H1 (cell line): ENCODE measurements at regions not wholly inside any gene's neighbourhood (a gene's known extent, or its start where the extent isn't known, plus 50 kb on each side); places are given as distances from the start of the nearest gene placed in this dataset.
A peak's percentile ranks its signal among the peaks of the same experiment; 100 is the strongest.

ENCODE experiments used
- CTCF ChIA-PET: fragments of 300-600 bp; sonication (Branson Sonifier 250); formaldehyde crosslinking; loops from one replicate; lab custom pipeline; 2021; ENCODE audit not compliant: partially characterized antibody; lab: Charles Lee
- POLR2A ChIA-PET: fragments of 300-600 bp; sonication (Branson Sonifier 250); formaldehyde crosslinking; loops from one replicate; lab custom pipeline; 2021; ENCODE audit warnings: inconsistent platforms; ENCODE audit not compliant: partially characterized antibody; lab: Charles Lee
- DNase-seq, 2 experiments: peaks; one replicate each; pipeline versions ENCODE4 v3.0.0 to v3.0.0-alpha.2; 2010 to 2022; ENCODE audit warnings: low spot score in 2 of 2, low read depth in 1 of 2, mixed read lengths in 1 of 2
- FAIRE-seq: peaks from 2 replicates; lab custom pipeline; 2011; peaks lifted over from hg19 to GRCh38; lab: Jason Lieb, UNC
- H2AFZ ChIP-seq: 2 replicates; pipeline ENCODE4 v1.8.1; 2012; ENCODE audit warnings: low read length, inconsistent platforms
- H2AK5ac ChIP-seq: 2 replicates; pipeline ENCODE4 v1.6.1; 2013; ENCODE audit warnings: low read depth, low read length
- H2BK120ac ChIP-seq: replicated peaks from 2 replicates; pipeline ENCODE3; 2013; ENCODE audit warnings: low read depth, low read length, inconsistent platforms
- H2BK12ac ChIP-seq: 2 replicates; pipeline ENCODE4 v1.6.1; 2013; ENCODE audit warnings: low read depth, low read length
- H2BK15ac ChIP-seq: 2 replicates; pipeline ENCODE4 v1.6.1; 2013; ENCODE audit warnings: low read length
- H2BK20ac ChIP-seq: 2 replicates; pipeline ENCODE4 v1.6.1; 2013; ENCODE audit warnings: low read length
- H2BK5ac ChIP-seq: 2 replicates; pipeline ENCODE4 v1.6.1; 2013; ENCODE audit warnings: low read depth, low read length
- H3K14ac ChIP-seq: 2 replicates; pipeline ENCODE4 v1.6.1; 2013; ENCODE audit warnings: inconsistent platforms; ENCODE audit not compliant: insufficient read length
- H3K18ac ChIP-seq: 2 replicates; pipeline ENCODE4 v1.6.1; 2013; ENCODE audit warnings: low read length; ENCODE audit errors: extremely low read depth
- H3K23ac ChIP-seq: 2 replicates; pipeline ENCODE4 v1.6.1; 2013; ENCODE audit warnings: inconsistent platforms; ENCODE audit not compliant: insufficient read length
- H3K23me2 ChIP-seq: 2 replicates; pipeline ENCODE4 v1.6.1; 2013; ENCODE audit warnings: low read depth, low read length
- H3K27ac ChIP-seq: 2 replicates; pipeline ENCODE4 v1.6.1; 2011; ENCODE audit warnings: low read depth, low read length, inconsistent platforms
- H3K27me3 ChIP-seq, 4 experiments: replicated peaks in 1 of 4; 1 replicate in 1 of 4; 2 replicates in 3 of 4; pipeline versions ENCODE4 v1.6.1 to v1.8.1; 2011 to 2013; ENCODE audit warnings: low read length in 3 of 4, mild to moderate bottlenecking in 3 of 4, inconsistent platforms in 2 of 4, mixed read lengths in 2 of 4, moderate library complexity in 1 of 4; ENCODE audit not compliant: control insufficient read depth in 3 of 4, insufficient read depth in 3 of 4; ENCODE audit errors: extremely low read depth in 1 of 4
- H3K36me3 ChIP-seq, 4 experiments: 2 replicates each; pipeline versions ENCODE4 v1.6.1 to v1.8.1; 2011 to 2013; ENCODE audit warnings: mild to moderate bottlenecking in 4 of 4, low read length in 3 of 4, moderate library complexity in 2 of 4, control low read depth in 1 of 4, inconsistent platforms in 1 of 4; ENCODE audit not compliant: insufficient read depth in 4 of 4, control insufficient read depth in 2 of 4
- H3K4ac ChIP-seq: replicated peaks from 2 replicates; pipeline ENCODE3; 2013; ENCODE audit warnings: low read length, low read depth, mixed read lengths, inconsistent platforms; ENCODE audit not compliant: insufficient read length
- H3K4me1 ChIP-seq, 4 experiments: replicated peaks in 1 of 4; 1 replicate in 1 of 4; 2 replicates in 3 of 4; pipeline versions ENCODE4 v1.6.1 to v1.8.1; 2011 to 2013; ENCODE audit warnings: low read length in 3 of 4, inconsistent platforms in 2 of 4, mixed read lengths in 1 of 4; ENCODE audit not compliant: insufficient read depth in 4 of 4, control insufficient read depth in 3 of 4
- H3K4me2 ChIP-seq, 2 experiments: 2 replicates each; pipeline versions ENCODE4 v1.6.1 to v1.8.1; 2011 to 2013; ENCODE audit warnings: low read depth in 2 of 2, low read length in 2 of 2, control low read depth in 1 of 2, inconsistent platforms in 1 of 2, mild to moderate bottlenecking in 1 of 2; ENCODE audit not compliant: insufficient read depth in 1 of 2
- H3K4me3 ChIP-seq, 4 experiments: fragments of 200-600, 300-600 bp in 1 of 4; sonication (generic), shearing (Covaris generic), sonication (Bioruptor Twin) in 1 of 4; 2 replicates each; pipeline versions ENCODE4 v1.5.1 to v1.8.1; 2011 to 2016; ENCODE audit warnings: low read length in 4 of 4, low read depth in 3 of 4, control low read depth in 2 of 4, inconsistent platforms in 2 of 4, mild to moderate bottlenecking in 2 of 4, mixed read lengths in 1 of 4, moderate library complexity in 1 of 4; ENCODE audit not compliant: insufficient read depth in 2 of 4; ENCODE audit errors: extremely low read depth in 1 of 4
- H3K56ac ChIP-seq: replicated peaks from 2 replicates; pipeline ENCODE3; 2013; ENCODE audit warnings: low read depth, mild to moderate bottlenecking, mixed read lengths, low read length, inconsistent platforms; ENCODE audit not compliant: insufficient read length
- H3K79me1 ChIP-seq: 2 replicates; pipeline ENCODE4 v1.6.1; 2013; ENCODE audit warnings: low read depth, low read length, control low read depth
- H3K79me2 ChIP-seq, 2 experiments: 2 replicates each; pipeline versions ENCODE4 v1.6.1 to v1.8.1; 2012 to 2013; ENCODE audit warnings: low read length in 2 of 2, mild to moderate bottlenecking in 2 of 2, inconsistent platforms in 1 of 2; ENCODE audit not compliant: insufficient read depth in 2 of 2, control insufficient read depth in 1 of 2
- H3K9ac ChIP-seq, 4 experiments: replicated peaks in 1 of 4; 1 replicate in 1 of 4; 2 replicates in 3 of 4; pipeline versions ENCODE4 v1.6.1 to v1.8.1; 2011 to 2013; ENCODE audit warnings: low read depth in 3 of 4, low read length in 3 of 4, control low read depth in 2 of 4, mild to moderate bottlenecking in 2 of 4, moderate library complexity in 2 of 4, inconsistent platforms in 1 of 4; ENCODE audit errors: extremely low read depth in 1 of 4
- H3K9me3 ChIP-seq, 2 experiments: 2 replicates each; pipeline versions ENCODE4 v1.6.1 to v1.8.1; 2012 to 2013; ENCODE audit warnings: mild to moderate bottlenecking in 2 of 2, moderate library complexity in 2 of 2, control low read depth in 1 of 2, inconsistent platforms in 1 of 2, low read depth in 1 of 2, low read length in 1 of 2, mixed read lengths in 1 of 2; ENCODE audit not compliant: insufficient read depth in 2 of 2
- H4K20me1 ChIP-seq, 2 experiments: replicated peaks in 1 of 2; 2 replicates each; pipeline versions ENCODE3 to v1.8.1; 2011 to 2013; ENCODE audit warnings: inconsistent platforms in 2 of 2, low read length in 2 of 2, mild to moderate bottlenecking in 1 of 2; ENCODE audit not compliant: insufficient read depth in 2 of 2, control insufficient read depth in 1 of 2
- H4K5ac ChIP-seq: 2 replicates; pipeline ENCODE4 v1.6.1; 2013; ENCODE audit warnings: low read length, low read depth, mixed read lengths, inconsistent platforms; ENCODE audit not compliant: insufficient read length
- H4K8ac ChIP-seq: 2 replicates; pipeline ENCODE4 v1.8.0; 2013; ENCODE audit warnings: mild to moderate bottlenecking, moderate library complexity, low read length, inconsistent platforms; ENCODE audit not compliant: insufficient read depth; ENCODE audit errors: extremely low read depth
- H4K91ac ChIP-seq: replicated peaks from 2 replicates; pipeline ENCODE3; 2013; ENCODE audit warnings: low read length, mixed read lengths, inconsistent platforms; ENCODE audit not compliant: insufficient read length
- CEBPB ChIP-seq: IDR thresholded peaks from 2 replicates; pipeline ENCODE4 v1.6.1; 2012; ENCODE audit warnings: low read depth, low read length
- CHD2 ChIP-seq: IDR thresholded peaks from 2 replicates; pipeline ENCODE4 v1.6.1; 2012; ENCODE audit warnings: low read length, improper control_type of control experiment
- FOSL1 ChIP-seq: IDR thresholded peaks from 2 replicates; pipeline ENCODE4 v1.6.1; 2011; ENCODE audit warnings: mild to moderate bottlenecking, low read depth, low read length, moderate library complexity; ENCODE audit not compliant: insufficient read depth
- GABPA ChIP-seq: IDR thresholded peaks from 2 replicates; pipeline ENCODE4 v1.6.1; 2011; ENCODE audit warnings: mild to moderate bottlenecking, low read length, moderate library complexity, borderline replicate concordance; ENCODE audit not compliant: insufficient read depth
- JUND ChIP-seq: IDR thresholded peaks from 2 replicates; pipeline ENCODE4 v1.6.1; 2011; ENCODE audit warnings: mild to moderate bottlenecking, improper control_type of control experiment, low read length
- KDM5A ChIP-seq: fragments of 200-600 bp; IDR thresholded peaks from 2 replicates; pipeline ENCODE4 v1.7.1; 2012; ENCODE audit warnings: mild to moderate bottlenecking, low read length, inconsistent platforms, mixed read lengths
- NRF1 ChIP-seq: IDR thresholded peaks from 2 replicates; pipeline ENCODE4 v1.6.1; 2011; ENCODE audit warnings: mild to moderate bottlenecking, low read depth, low read length, improper control_type of control experiment
- POLR2AphosphoS5 ChIP-seq: IDR thresholded peaks from 2 replicates; pipeline ENCODE4 v1.6.1; 2011; ENCODE audit warnings: low read depth, low read length
- RBBP5 ChIP-seq: IDR thresholded peaks from 2 replicates; pipeline ENCODE4 v1.7.1; 2012; ENCODE audit warnings: low read depth, mild to moderate bottlenecking, inconsistent platforms, low read length, moderate library complexity, borderline replicate concordance
- SRF ChIP-seq: IDR thresholded peaks from 2 replicates; pipeline ENCODE4 v1.6.1; 2011; ENCODE audit warnings: mild to moderate bottlenecking, low read depth, low read length, moderate library complexity
- TAF7 ChIP-seq: optimal IDR thresholded peaks from 2 replicates; pipeline ENCODE3; 2011; ENCODE audit warnings: low read depth, mild to moderate bottlenecking, inconsistent platforms, low read length, moderate library complexity, borderline replicate concordance
- TCF12 ChIP-seq: IDR thresholded peaks from 2 replicates; pipeline ENCODE4 v1.6.1; 2011; ENCODE audit warnings: low read depth, mild to moderate bottlenecking, low read length
- YY1 ChIP-seq: IDR thresholded peaks from 2 replicates; pipeline ENCODE4 v1.6.1; 2011; ENCODE audit warnings: low read depth, mild to moderate bottlenecking, low read length
- WGBS, 2 experiments: shearing (Covaris generic) in 1 of 2; methylation state at CpG; one replicate each; pipeline versions ENCODE4 v1.1.6 to v1.1.7; 2013 to 2015; ENCODE audit warnings: low lambda C conversion rate in 2 of 2, mixed read lengths in 2 of 2, inconsistent platforms in 1 of 2, low coverage in 1 of 2, missing lambda C conversion rate in 1 of 2; ENCODE audit not compliant: insufficient replicate concordance in 2 of 2, insufficient coverage in 1 of 2, insufficient read length in 1 of 2; ENCODE audit errors: extremely low coverage in 1 of 2, missing lambda C conversion rate in 1 of 2; 5-methylcytosine and 5-hydroxymethylcytosine counted together

- 0 out of 4 replicates have a peak overlapping the region, but pooled peaks of 1 of the 2 experiments have one; percentile 6 for H3K4me2 ChIP-seq
- no peak overlapping the region for H2AK5ac ChIP-seq
- TF ChIP-seq CHD2: no peak
- TF ChIP-seq CEBPB: no peak
- TF ChIP-seq KDM5A: no peak
- TF ChIP-seq TAF7: no peak
- no peak for TF ChIP-seq FOSL1
- no peak for TF ChIP-seq YY1
- TF ChIP-seq RBBP5: no peak
- no peak for TF ChIP-seq SRF
- no peak for TF ChIP-seq POLR2AphosphoS5
- no peak for TF ChIP-seq TCF12
- TF ChIP-seq JUND: no peak
- TF ChIP-seq NRF1: no peak
- TF ChIP-seq GABPA: no peak
- POLR2A ChIA-PET: interaction anchor here (0.6 to 1.6 kb wide), 3 partner anchors 11 to 65 kb away, joined by 3 to 4 read pairs (median 3); no protein-coding TSS in a partner anchor
- no peak overlapping the region for H4K91ac ChIP-seq
- no peak overlapping the region for H2BK12ac ChIP-seq
- H4K8ac ChIP-seq: no peak overlapping the region
- H3K56ac ChIP-seq: no peak overlapping the region
- no peak overlapping the region for H3K18ac ChIP-seq
- H2BK5ac ChIP-seq: no peak overlapping the region
- no peaks in the 10 kb centered on the region for H3K27me3 ChIP-seq
- H2BK20ac ChIP-seq: no peak overlapping the region
- 0 out of 2 replicates have a peak overlapping the region, but pooled peaks have one; percentile 4 for H3K27ac ChIP-seq
- no peaks in the 10 kb centered on the region for H3K23me2 ChIP-seq
- H2BK15ac ChIP-seq: no peak overlapping the region
- no peak overlapping the region for H3K4me3 ChIP-seq
- H3K14ac ChIP-seq: no peak overlapping the region
- WGBS, 2 experiments: 88% methylated on average over 12 of the region's 12 CpGs; no CpG with 5 or more reads in 1 of the 2 experiments
- H4K5ac ChIP-seq: peak overlapping the region; percentile 31
- H3K9me3 ChIP-seq: no peaks in the 10 kb centered on the region
- no peak overlapping the region for H2BK120ac ChIP-seq
- no peaks in the 10 kb centered on the region for H4K20me1 ChIP-seq
- H3K79me2 ChIP-seq: no peaks in the 10 kb centered on the region
- no peak overlapping the region for H3K23ac ChIP-seq
- CTCF ChIA-PET: interaction anchor here (0.6 to 1.4 kb wide), 10 partner anchors 8 to 671 kb away, joined by 3 to 7 read pairs (median 3); no protein-coding TSS in a partner anchor
- no peak overlapping the region for H3K9ac ChIP-seq
- no peak overlapping the region for H3K4ac ChIP-seq
- no peak for DNase-seq
- H3K79me1 ChIP-seq: no peaks in the 10 kb centered on the region
- no peak overlapping the region for H2AFZ ChIP-seq
- H3K36me3 ChIP-seq: no peaks in the 10 kb centered on the region
- peaks cover 8 to 40% (median 29%) of the 10 kb centered on the region in 4 experiments for H3K4me1 ChIP-seq
- no peak for FAIRE-seq
These were observed 179.9 kb upstream of the KLF14 start for GRCh38 chr7:130913639-130914553.
